HepG2 (cell line): ENCODE measurements at regions not wholly inside any gene's neighbourhood (a gene's known extent, or its start where the extent isn't known, plus 50 kb on each side); places are given as distances from the start of the nearest gene placed in this dataset.

ENCODE experiments used
- HOXA9 ChIP-seq: sonication (generic); formaldehyde crosslinking; IDR thresholded peaks from 2 replicates; pipeline ENCODE4 v1.8.1; 2022; ENCODE audit warnings: missing genetic modification reagents, mild to moderate bottlenecking, moderate library complexity, borderline replicate concordance
- KMT2B ChIP-seq: IDR thresholded peaks from 2 replicates; pipeline ENCODE4 v1.6.1; 2016; ENCODE audit warnings: missing genetic modification reagents, missing compliant biosample characterization
- NFKB2 ChIP-seq: sonication (generic); formaldehyde crosslinking; IDR thresholded peaks from 2 replicates; pipeline ENCODE4 v1.4.0; 2020; ENCODE audit warnings: missing genetic modification reagents, borderline replicate concordance
- PHF5A ChIP-seq: IDR thresholded peaks from one replicate; pipeline ENCODE4 v1.6.1; 2018; ENCODE audit warnings: low read depth, missing genetic modification reagents; ENCODE audit not compliant: unreplicated experiment
- PRDM10 ChIP-seq: sonication (generic); formaldehyde crosslinking; IDR thresholded peaks from 2 replicates; pipeline ENCODE4 v1.4.0; 2020; ENCODE audit warnings: low read depth, missing genetic modification reagents
- RAD21 ChIP-seq: fragments of 450-650 bp; formaldehyde crosslinking; IDR thresholded peaks from 2 replicates; pipeline ENCODE4 v1.5.0; 2020; ENCODE audit warnings: mild to moderate bottlenecking
- TBX2 ChIP-seq: sonication (generic); formaldehyde crosslinking; IDR thresholded peaks from 2 replicates; pipeline ENCODE4 v1.5.0; 2020; ENCODE audit warnings: missing genetic modification reagents, mild to moderate bottlenecking, borderline replicate concordance
- ZMYM3 ChIP-seq: sonication (generic); formaldehyde crosslinking; IDR thresholded peaks from 2 replicates; pipeline ENCODE4 v1.5.1; 2020; ENCODE audit warnings: mild to moderate bottlenecking, missing genetic modification reagents
- ZNF614 ChIP-seq: IDR thresholded peaks from 2 replicates; pipeline ENCODE4 v1.6.1; 2018; ENCODE audit warnings: missing biosample characterization, missing genetic modification reagents, inconsistent platforms, borderline replicate concordance
- ZNF740 ChIP-seq: sonication (generic); formaldehyde crosslinking; IDR thresholded peaks from 2 replicates; pipeline ENCODE4 v1.4.0; 2020; ENCODE audit warnings: missing genetic modification reagents
- ZSCAN12 ChIP-seq: sonication (generic); formaldehyde crosslinking; IDR thresholded peaks from 2 replicates; pipeline ENCODE4 v1.9.0; 2021; ENCODE audit warnings: mild to moderate bottlenecking, missing genetic modification reagents
- TF ChIP-seq, protein P1 (sequence below): IDR thresholded peaks from 2 replicates; pipeline ENCODE4 v1.6.1; 2012; ENCODE audit warnings: low read depth, low read length, improper control_type of control experiment
- TF ChIP-seq, protein P2 (sequence below): sonication (generic); formaldehyde crosslinking; IDR thresholded peaks from 2 replicates; pipeline ENCODE4 v1.4.0; 2020; ENCODE audit warnings: missing genetic modification reagents
- TF ChIP-seq, protein P3 (sequence below): sonication (generic); formaldehyde crosslinking; IDR thresholded peaks from 2 replicates; pipeline ENCODE4 v1.8.0; 2022; ENCODE audit warnings: low read depth, missing genetic modification reagents

- TF ChIP-seq, protein P1, sequence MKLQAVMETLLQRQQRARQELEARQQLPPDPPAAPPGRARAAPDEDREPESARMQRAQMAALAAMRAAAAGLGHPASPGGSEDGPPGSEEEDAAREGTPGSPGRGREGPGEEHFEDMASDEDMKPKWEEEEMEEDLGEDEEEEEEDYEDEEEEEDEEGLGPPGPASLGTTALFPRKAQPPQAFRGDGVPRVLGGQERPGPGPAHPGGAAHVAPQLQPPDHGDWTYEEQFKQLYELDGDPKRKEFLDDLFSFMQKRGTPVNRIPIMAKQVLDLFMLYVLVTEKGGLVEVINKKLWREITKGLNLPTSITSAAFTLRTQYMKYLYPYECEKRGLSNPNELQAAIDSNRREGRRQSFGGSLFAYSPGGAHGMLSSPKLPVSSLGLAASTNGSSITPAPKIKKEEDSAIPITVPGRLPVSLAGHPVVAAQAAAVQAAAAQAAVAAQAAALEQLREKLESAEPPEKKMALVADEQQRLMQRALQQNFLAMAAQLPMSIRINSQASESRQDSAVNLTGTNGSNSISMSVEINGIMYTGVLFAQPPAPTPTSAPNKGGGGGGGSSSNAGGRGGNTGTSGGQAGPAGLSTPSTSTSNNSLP = no peak
- TF ChIP-seq HOXA9 (CRISPR knock-in tag) (peak; percentile 48; the same call in 1 of the 2 replicates), ZNF614 (0 out of 2 replicates have a peak, but pooled peaks have one; percentile 74), NFKB2 (CRISPR knock-in tag) (peak; percentile 46; the same call in 1 of the 2 replicates), PHF5A (CRISPR knock-in tag) (no peak), ZNF740 (CRISPR knock-in tag) (no peak), TBX2 (peak; percentile 79; the same call in 1 of the 2 replicates), KMT2B (0 out of 2 replicates have a peak, but pooled peaks have one; percentile 35), ZMYM3 (CRISPR knock-in tag) (peak; percentile 54; the same call in 1 of the 2 replicates), RAD21 (no peak), PRDM10 (CRISPR knock-in tag) (peak; percentile 64; the same call in 1 of the 2 replicates), ZSCAN12 (CRISPR knock-in tag) (no peak)
- TF ChIP-seq, protein P2, sequence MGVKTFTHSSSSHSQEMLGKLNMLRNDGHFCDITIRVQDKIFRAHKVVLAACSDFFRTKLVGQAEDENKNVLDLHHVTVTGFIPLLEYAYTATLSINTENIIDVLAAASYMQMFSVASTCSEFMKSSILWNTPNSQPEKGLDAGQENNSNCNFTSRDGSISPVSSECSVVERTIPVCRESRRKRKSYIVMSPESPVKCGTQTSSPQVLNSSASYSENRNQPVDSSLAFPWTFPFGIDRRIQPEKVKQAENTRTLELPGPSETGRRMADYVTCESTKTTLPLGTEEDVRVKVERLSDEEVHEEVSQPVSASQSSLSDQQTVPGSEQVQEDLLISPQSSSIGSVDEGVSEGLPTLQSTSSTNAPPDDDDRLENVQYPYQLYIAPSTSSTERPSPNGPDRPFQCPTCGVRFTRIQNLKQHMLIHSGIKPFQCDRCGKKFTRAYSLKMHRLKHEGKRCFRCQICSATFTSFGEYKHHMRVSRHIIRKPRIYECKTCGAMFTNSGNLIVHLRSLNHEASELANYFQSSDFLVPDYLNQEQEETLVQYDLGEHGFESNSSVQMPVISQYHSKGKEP = no peak
- TF ChIP-seq, protein P3, sequence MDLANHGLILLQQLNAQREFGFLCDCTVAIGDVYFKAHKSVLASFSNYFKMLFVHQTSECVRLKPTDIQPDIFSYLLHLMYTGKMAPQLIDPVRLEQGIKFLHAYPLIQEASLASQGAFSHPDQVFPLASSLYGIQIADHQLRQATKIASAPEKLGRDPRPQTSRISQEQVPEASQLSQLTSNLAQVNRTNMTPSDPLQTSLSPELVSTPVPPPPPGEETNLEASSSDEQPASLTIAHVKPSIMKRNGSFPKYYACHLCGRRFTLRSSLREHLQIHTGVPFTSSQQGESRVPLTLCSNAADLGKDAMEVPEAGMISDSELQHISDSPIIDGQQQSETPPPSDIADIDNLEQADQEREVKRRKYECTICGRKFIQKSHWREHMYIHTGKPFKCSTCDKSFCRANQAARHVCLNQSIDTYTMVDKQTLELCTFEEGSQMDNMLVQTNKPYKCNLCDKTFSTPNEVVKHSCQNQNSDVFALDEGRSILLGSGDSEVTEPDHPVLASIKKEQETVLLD (CRISPR knock-in tag) = no peak
These were observed 110.7 kb downstream of the BTG1 start (continued) for GRCh38 chr12:92034858-92035401.
